SK-N-SH treated with all-trans-retinoic acid at 6 μM for 48 hours (cell line): ENCODE measurements at regions not wholly inside any gene's neighbourhood (a gene's known extent, or its start where the extent isn't known, plus 50 kb on each side); places are given as distances from the start of the nearest gene placed in this dataset.

Experiments used
- ATAC-seq: fragments of 200-7000 bp; cut with Tn5 transposase; 3 replicates; pipeline ENCODE4 v1.9.1; 2020; ENCODE audit warnings: mild to moderate bottlenecking, moderate library complexity
- ARNTL ChIP-seq: fragments of 450-650 bp; formaldehyde crosslinking; IDR thresholded peaks from 2 replicates; pipeline ENCODE4 v1.5.0; 2020; ENCODE audit warnings: low read depth, mild to moderate bottlenecking, moderate library complexity, borderline replicate concordance
- CSRNP3 ChIP-seq: fragments of 250-450 bp; sonication (Bioruptor Pico); IDR thresholded peaks from 2 replicates; pipeline ENCODE4 v1.5.1; 2021; ENCODE audit warnings: mild to moderate bottlenecking, moderate library complexity
- ESRRG ChIP-seq: fragments of 250-450 bp; sonication (Bioruptor Pico); IDR thresholded peaks from 2 replicates; pipeline ENCODE4 v1.6.1; 2021; ENCODE audit warnings: mild to moderate bottlenecking
- GLIS3 ChIP-seq: fragments of 250-450 bp; sonication (Bioruptor Pico); IDR thresholded peaks from 2 replicates; pipeline ENCODE4 v1.5.0; 2020; ENCODE audit warnings: mild to moderate bottlenecking, moderate library complexity
- ISL1 ChIP-seq: fragments of 250-450 bp; sonication (Bioruptor Pico); IDR thresholded peaks from 2 replicates; pipeline ENCODE4 v2.1.2; 2022; ENCODE audit warnings: mild to moderate bottlenecking, moderate library complexity
- OSR1 ChIP-seq: fragments of 250-450 bp; sonication (Bioruptor Pico); IDR thresholded peaks from 2 replicates; pipeline ENCODE4 v1.8.0; 2022; ENCODE audit warnings: moderate library complexity, mild to moderate bottlenecking, inconsistent platforms
- PATZ1 ChIP-seq: fragments of 250-450 bp; sonication (Bioruptor Pico); IDR thresholded peaks from 2 replicates; pipeline ENCODE4 v1.8.0; 2020; ENCODE audit warnings: mild to moderate bottlenecking, moderate library complexity, borderline replicate concordance
- POU6F1 ChIP-seq: fragments of 250-450 bp; sonication (Bioruptor Pico); IDR thresholded peaks from 2 replicates; pipeline ENCODE4 v1.8.0; 2021; ENCODE audit warnings: low read depth, mild to moderate bottlenecking, moderate library complexity, borderline replicate concordance
- PPARA ChIP-seq: fragments of 250-450 bp; sonication (Bioruptor Pico); IDR thresholded peaks from 2 replicates; pipeline ENCODE4 v1.5.0; 2020; ENCODE audit warnings: mild to moderate bottlenecking, borderline replicate concordance
- RARB ChIP-seq: fragments of 250-450 bp; sonication (Bioruptor Pico); IDR thresholded peaks from 2 replicates; pipeline ENCODE4 v1.8.0; 2021; ENCODE audit warnings: mild to moderate bottlenecking, moderate library complexity
- SNAI2 ChIP-seq: fragments of 250-450 bp; sonication (Bioruptor Pico); IDR thresholded peaks from 2 replicates; pipeline ENCODE4 v1.5.0; 2020; ENCODE audit warnings: mild to moderate bottlenecking, moderate library complexity
- TCF4 ChIP-seq: fragments of 250-450 bp; sonication (Bioruptor Pico); IDR thresholded peaks from 2 replicates; pipeline ENCODE4 v1.8.0; 2021; ENCODE audit warnings: mild to moderate bottlenecking, moderate library complexity, borderline replicate concordance
- TOX ChIP-seq: fragments of 250-450 bp; sonication (Bioruptor Pico); IDR thresholded peaks from 2 replicates; pipeline ENCODE4 v1.8.0; 2021; ENCODE audit warnings: mild to moderate bottlenecking, moderate library complexity, borderline replicate concordance
- ZC3H10 ChIP-seq: fragments of 250-450 bp; sonication (Bioruptor Pico); IDR thresholded peaks from 2 replicates; pipeline ENCODE4 v1.5.1; 2021; ENCODE audit warnings: mild to moderate bottlenecking, moderate library complexity
- ZFP3 ChIP-seq: fragments of 250-450 bp; sonication (Bioruptor Pico); IDR thresholded peaks from 2 replicates; pipeline ENCODE4 v1.5.0; 2020; ENCODE audit warnings: mild to moderate bottlenecking, moderate library complexity
- ZFP30 ChIP-seq: fragments of 450-650 bp; formaldehyde crosslinking; IDR thresholded peaks from 2 replicates; pipeline ENCODE4 v1.5.0; 2022; ENCODE audit warnings: mild to moderate bottlenecking, moderate library complexity
- ZNF565 ChIP-seq: fragments of 450-650 bp; formaldehyde crosslinking; conservative IDR thresholded peaks from 2 replicates; pipeline ENCODE4 v1.5.0; 2020; ENCODE audit warnings: low read depth, mild to moderate bottlenecking, moderate library complexity
- ZNF70 ChIP-seq: fragments of 450-650 bp; formaldehyde crosslinking; IDR thresholded peaks from 2 replicates; pipeline ENCODE4 v1.5.0; 2020; ENCODE audit warnings: mild to moderate bottlenecking, moderate library complexity
- ZNF8 ChIP-seq: fragments of 450-650 bp; formaldehyde crosslinking; IDR thresholded peaks from 2 replicates; pipeline ENCODE4 v1.5.0; 2020; ENCODE audit warnings: mild to moderate bottlenecking, moderate library complexity
- TF ChIP-seq, protein P1 (sequence below): fragments of 250-450 bp; sonication (Bioruptor Pico); IDR thresholded peaks from 2 replicates; pipeline ENCODE4 v1.5.1; 2020; ENCODE audit warnings: low read depth, mild to moderate bottlenecking, moderate library complexity

DNA sequence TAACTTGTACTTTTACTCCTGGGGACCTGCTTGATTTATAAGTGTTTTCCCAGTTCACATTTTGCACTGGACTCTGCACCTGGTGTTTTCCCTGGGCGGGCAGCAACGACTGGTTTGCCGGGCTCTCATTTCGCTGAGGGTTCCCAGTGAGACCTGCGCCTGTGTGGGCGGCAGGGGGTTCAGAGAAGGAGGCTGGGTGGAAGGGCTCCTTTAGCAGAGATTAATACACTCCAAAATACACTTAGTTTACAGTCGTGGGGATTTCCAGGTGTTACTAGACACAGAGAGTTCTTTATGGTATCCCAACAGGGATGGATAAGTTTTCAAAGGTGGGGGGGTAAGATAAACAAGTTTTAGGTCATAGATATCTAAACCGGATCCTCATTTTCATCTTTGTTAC lies 53.0 kb upstream of the SHISA3 start:
- no peak for ATAC-seq
- TF ChIP-seq SNAI2 (CRISPR knock-in tag) (no peak), ZFP30 (CRISPR knock-in tag) (no peak)
- TF ChIP-seq, all 23 proteins: peak for 0

DNA sequence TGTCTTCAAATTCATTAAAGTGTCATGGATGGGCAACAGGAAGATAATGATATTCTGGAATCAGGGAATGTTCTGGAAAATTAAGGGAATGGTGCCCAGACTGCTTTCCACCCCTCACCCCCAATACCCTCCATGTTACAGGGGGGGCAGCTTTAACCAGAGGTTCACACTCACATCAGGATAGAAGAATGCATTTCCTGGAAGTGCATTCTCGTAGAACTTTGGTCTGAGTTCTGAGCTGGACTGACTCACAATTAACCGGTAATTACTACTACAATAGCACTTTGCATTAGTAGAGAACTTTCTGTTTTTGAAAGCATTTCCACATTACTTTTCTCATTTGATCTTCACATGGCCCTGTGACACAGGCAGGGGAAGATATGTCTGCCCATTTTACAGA lies 52.5 kb upstream of the SHISA3 start:
- no peak for TF ChIP-seq PATZ1 (CRISPR knock-in tag)
- TF ChIP-seq OSR1 (CRISPR knock-in tag): no peak
- TF ChIP-seq ISL1 (CRISPR knock-in tag): no peak
- ATAC-seq: no peak

DNA sequence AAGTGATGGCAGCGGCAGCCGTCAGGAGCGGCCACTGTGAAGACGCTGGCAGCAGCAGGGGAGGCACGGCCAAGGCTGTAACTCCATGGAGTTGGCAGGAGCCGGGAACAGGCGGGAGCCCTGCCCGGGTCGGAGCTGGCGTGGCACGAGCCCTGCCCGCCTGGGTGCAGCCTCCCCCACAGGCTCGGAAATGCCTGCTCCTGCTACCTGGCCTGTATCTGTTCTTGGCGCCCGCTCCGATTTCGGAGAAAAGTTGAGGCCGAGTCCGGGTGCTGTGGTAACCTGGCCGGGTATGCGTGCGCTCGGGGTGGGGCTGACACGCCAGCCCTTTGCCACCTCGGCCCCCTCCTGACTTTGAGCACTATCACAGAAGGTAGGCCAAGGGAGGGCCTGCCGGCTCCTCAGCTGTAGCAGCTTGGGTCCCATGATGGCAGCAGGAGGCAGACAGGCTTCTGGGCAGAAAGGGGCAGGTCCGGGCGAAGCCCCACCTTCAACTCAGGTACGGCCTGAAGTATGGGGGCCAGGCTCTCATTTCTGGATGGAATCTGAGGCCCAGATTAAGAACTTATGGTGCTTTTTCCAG lies 51.2 kb upstream of the SHISA3 start:
- TF ChIP-seq POU6F1 (CRISPR knock-in tag) (no peak), ZNF8 (CRISPR knock-in tag) (no peak), ARNTL (CRISPR knock-in tag) (no peak), TOX (CRISPR knock-in tag) (no peak), OSR1 (CRISPR knock-in tag) (no peak), ESRRG (no peak), PATZ1 (CRISPR knock-in tag) (no peak), ZFP30 (CRISPR knock-in tag) (no peak), ZC3H10 (CRISPR knock-in tag) (no peak), RARB (no peak), ZFP3 (CRISPR knock-in tag) (no peak), GLIS3 (CRISPR knock-in tag) (no peak), TCF4 (CRISPR knock-in tag) (no peak)
- TF ChIP-seq, all 23 proteins: peak for 0
- ATAC-seq: no peak

- no peak for ATAC-seq
- TF ChIP-seq, protein P1, sequence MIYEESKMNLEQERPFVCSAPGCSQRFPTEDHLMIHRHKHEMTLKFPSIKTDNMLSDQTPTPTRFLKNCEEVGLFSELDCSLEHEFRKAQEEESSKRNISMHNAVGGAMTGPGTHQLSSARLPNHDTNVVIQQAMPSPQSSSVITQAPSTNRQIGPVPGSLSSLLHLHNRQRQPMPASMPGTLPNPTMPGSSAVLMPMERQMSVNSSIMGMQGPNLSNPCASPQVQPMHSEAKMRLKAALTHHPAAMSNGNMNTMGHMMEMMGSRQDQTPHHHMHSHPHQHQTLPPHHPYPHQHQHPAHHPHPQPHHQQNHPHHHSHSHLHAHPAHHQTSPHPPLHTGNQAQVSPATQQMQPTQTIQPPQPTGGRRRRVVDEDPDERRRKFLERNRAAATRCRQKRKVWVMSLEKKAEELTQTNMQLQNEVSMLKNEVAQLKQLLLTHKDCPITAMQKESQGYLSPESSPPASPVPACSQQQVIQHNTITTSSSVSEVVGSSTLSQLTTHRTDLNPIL: no peak
- no peak for TF ChIP-seq TOX (CRISPR knock-in tag)
- TF ChIP-seq ZNF8 (CRISPR knock-in tag): no peak
- TF ChIP-seq CSRNP3: no peak
- TF ChIP-seq RARB: no peak
- no peak for TF ChIP-seq PATZ1 (CRISPR knock-in tag)
- TF ChIP-seq ISL1 (CRISPR knock-in tag): no peak
- TF ChIP-seq ZFP3 (CRISPR knock-in tag): no peak
- TF ChIP-seq ESRRG: no peak
- TF ChIP-seq ZNF565 (CRISPR knock-in tag): no peak
- TF ChIP-seq ZNF70 (CRISPR knock-in tag): no peak
- TF ChIP-seq ZFP30 (CRISPR knock-in tag): no peak
- no peak for TF ChIP-seq POU6F1 (CRISPR knock-in tag)
- no peak for TF ChIP-seq TCF4 (CRISPR knock-in tag)
- no peak for TF ChIP-seq PPARA
Measured at GRCh38 chr4:42347076-42347475, 50.2 kb upstream of the SHISA3 start.
